Stomach (tissue), 4 donors: ENCODE measurements at regions not wholly inside any gene's neighbourhood (a gene's known extent, or its start where the extent isn't known, plus 50 kb on each side); places are given as distances from the start of the nearest gene placed in this dataset.

Source experiments
- CTCF ChIP-seq, 7 experiments: fragments of 450-650 bp in 4 of 7; fragments of 200-600 bp in 3 of 7; sonication (generic) in 3 of 7; IDR thresholded peaks; one replicate each; pipeline ENCODE4 v1.5.1; 2016 to 2019; ENCODE audit warnings: antibody characterized with exemption in 7 of 7, control low read depth in 2 of 7, mild to moderate bottlenecking in 1 of 7
- EP300 ChIP-seq: sonication (generic); formaldehyde crosslinking; IDR thresholded peaks from one replicate; pipeline ENCODE4 v1.6.1; 2017; ENCODE audit warnings: antibody characterized with exemption
- POLR2A ChIP-seq, 4 donors: fragments of 450-650 bp; IDR thresholded peaks; one replicate each; pipeline ENCODE4 v1.6.1; 2016; ENCODE audit warnings: antibody characterized with exemption in 4 of 4, control low read depth in 2 of 4, mild to moderate bottlenecking in 1 of 4, moderate library complexity in 1 of 4
- POLR2AphosphoS5 ChIP-seq, 3 donors: sonication (generic); formaldehyde crosslinking; IDR thresholded peaks; one replicate each; pipeline ENCODE4 v1.6.1; 2016; ENCODE audit warnings: antibody characterized with exemption in 3 of 3

- TF ChIP-seq CTCF (IDR thresholded peaks at IDR 0.05) = no peak
- no peak for TF ChIP-seq EP300
- no peak for TF ChIP-seq POLR2AphosphoS5 (IDR thresholded peaks at IDR 0.05)
- TF ChIP-seq POLR2A (IDR thresholded peaks at IDR 0.05) = no peak
Measured at GRCh38 chr18:22468554-22468891, 50.8 kb upstream of the CTAGE1 start.
